Psoas muscle (tissue), 7 donors: ENCODE measurements at regions not wholly inside any gene's neighbourhood (a gene's known extent, or its start where the extent isn't known, plus 50 kb on each side); places are given as distances from the start of the nearest gene placed in this dataset.

Experiments
- ATAC-seq, 4 donors: fragments of 200-7000 bp; cut with Tn5 transposase; one replicate each; pipeline ENCODE4 v1.9.1; 2020; ENCODE audit warnings: moderate library complexity in 3 of 4, mild to moderate bottlenecking in 2 of 4
- DNase-seq, 2 donors: peaks; one replicate each; pipeline ENCODE4 v3.0.0-alpha.2; 2020
- H3K27ac ChIP-seq: fragments of 200-600 bp; one replicate; pipeline ENCODE4 v1.8.0; 2022
- H3K27me3 ChIP-seq, 3 donors: fragments of 200-600 bp in 1 of 3; one replicate each; pipeline versions ENCODE4 v1.6.1 to v1.8.0; 2013 to 2022; ENCODE audit warnings: low read length in 2 of 3, mild to moderate bottlenecking in 2 of 3, moderate library complexity in 1 of 3; ENCODE audit not compliant: insufficient read depth in 3 of 3
- H3K36me3 ChIP-seq, 2 donors: fragments of 200-600 bp in 1 of 2; one replicate each; pipeline versions ENCODE4 v1.6.1 to v1.8.0; 2013 to 2022; ENCODE audit warnings: low read depth in 1 of 2, mild to moderate bottlenecking in 1 of 2, moderate library complexity in 1 of 2; ENCODE audit not compliant: insufficient read depth in 1 of 2
- H3K4me1 ChIP-seq: fragments of 200-600 bp; one replicate; pipeline ENCODE4 v1.8.0; 2022
- H3K4me3 ChIP-seq: fragments of 200-600 bp; one replicate; pipeline ENCODE4 v1.8.0; 2022; ENCODE audit warnings: mild to moderate bottlenecking
- H3K9me3 ChIP-seq: fragments of 200-600 bp; one replicate; pipeline ENCODE4 v1.8.0; 2022
- WGBS, 3 donors: extraction: QIAGEN DNeasy Blood & Tissue Kit; methylation state at CpG; one replicate each; pipeline versions ENCODE4 v1.1.6 to v1.1.7; 2013; 5-methylcytosine and 5-hydroxymethylcytosine counted together
- intact Hi-C, 2 donors: fragments of 100-400 bp; cut with DNase I; formaldehyde crosslinking; loops; one replicate each; pipeline versions ENCODE4 v1.11.0 to v1.14.2; 2022
- TF ChIP-seq, protein P1 (sequence below): fragments of 200-600 bp; IDR thresholded peaks from one replicate; pipeline ENCODE4 v1.8.0; 2022; ENCODE audit warnings: antibody characterized with exemption
- donor health status: healthy with polysubstance abuse.
- donor health status: DM: no; HTN: no; CAD: no; lungs with moderate emphysema.
- donor health status: Bipolar disorder and iron deficiency.
- donor health status: healthy.
- donor health status: DM: yes; HTN: yes; CAD: no.
- donor health status: DM: no; HTN: no; CAD: no.
- donor health status: DM: yes; HTN: yes; CAD: no.

DNA sequence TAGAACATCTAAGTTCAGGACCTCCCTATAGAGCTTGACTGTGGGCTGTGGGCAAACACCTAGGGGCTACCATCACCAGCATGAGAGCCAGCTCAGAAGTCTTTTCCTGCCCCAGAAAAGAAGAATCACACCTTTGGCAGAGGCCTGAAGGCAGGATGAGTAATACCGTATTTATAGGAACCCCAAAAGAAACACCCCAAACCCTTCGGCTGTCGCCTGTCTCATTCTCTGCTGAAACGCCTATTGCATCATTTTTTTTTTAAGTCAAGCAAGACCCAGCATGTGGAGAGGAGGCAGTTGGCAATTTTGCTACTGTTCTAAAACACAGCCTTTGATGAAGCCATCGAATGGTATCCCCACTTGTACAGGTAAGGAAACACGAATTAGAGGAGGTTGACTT lies 436.4 kb downstream of the TFAP2A start:
- no peak for DNase-seq
- no peak overlapping the region for H3K27ac ChIP-seq
- intact Hi-C loops, result no loop called here
- no peaks in the 10 kb centered on the region for H3K4me1 ChIP-seq
- no peak for ATAC-seq
- no peaks in the 10 kb centered on the region for H3K27me3 ChIP-seq
- TF ChIP-seq, protein P1, sequence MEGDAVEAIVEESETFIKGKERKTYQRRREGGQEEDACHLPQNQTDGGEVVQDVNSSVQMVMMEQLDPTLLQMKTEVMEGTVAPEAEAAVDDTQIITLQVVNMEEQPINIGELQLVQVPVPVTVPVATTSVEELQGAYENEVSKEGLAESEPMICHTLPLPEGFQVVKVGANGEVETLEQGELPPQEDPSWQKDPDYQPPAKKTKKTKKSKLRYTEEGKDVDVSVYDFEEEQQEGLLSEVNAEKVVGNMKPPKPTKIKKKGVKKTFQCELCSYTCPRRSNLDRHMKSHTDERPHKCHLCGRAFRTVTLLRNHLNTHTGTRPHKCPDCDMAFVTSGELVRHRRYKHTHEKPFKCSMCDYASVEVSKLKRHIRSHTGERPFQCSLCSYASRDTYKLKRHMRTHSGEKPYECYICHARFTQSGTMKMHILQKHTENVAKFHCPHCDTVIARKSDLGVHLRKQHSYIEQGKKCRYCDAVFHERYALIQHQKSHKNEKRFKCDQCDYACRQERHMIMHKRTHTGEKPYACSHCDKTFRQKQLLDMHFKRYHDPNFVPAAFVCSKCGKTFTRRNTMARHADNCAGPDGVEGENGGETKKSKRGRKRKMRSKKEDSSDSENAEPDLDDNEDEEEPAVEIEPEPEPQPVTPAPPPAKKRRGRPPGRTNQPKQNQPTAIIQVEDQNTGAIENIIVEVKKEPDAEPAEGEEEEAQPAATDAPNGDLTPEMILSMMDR, result no peak
- no peak overlapping the region for H3K4me3 ChIP-seq
- 85 to 88% (median 86%) methylated on average over 6 of the region's 6 CpGs for WGBS, 3 donors
- no peaks in the 10 kb centered on the region for H3K36me3 ChIP-seq
- no peaks in the 10 kb centered on the region for H3K9me3 ChIP-seq

DNA sequence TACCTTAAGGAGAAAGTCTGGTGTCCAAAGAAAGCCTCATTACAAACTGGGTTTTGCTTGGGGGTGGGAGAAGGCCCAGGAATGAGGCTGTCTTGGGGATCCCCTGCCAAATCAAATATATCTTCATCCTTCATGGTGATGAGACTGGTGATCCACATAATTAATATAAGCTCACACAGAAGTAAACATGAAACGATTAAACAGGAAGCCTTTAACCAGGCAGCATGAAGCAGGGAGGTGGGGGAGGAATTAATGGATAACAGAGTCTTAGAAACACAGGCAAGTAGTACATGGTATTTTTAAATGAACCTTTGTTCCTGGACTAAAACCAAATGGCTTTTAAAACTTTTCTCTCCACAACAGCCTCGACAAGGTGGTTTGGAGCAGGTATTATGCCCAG lies 437.5 kb downstream of the TFAP2A start:
- H3K27me3 ChIP-seq, result no peaks in the 10 kb centered on the region
- no peak overlapping the region for H3K27ac ChIP-seq
- H3K4me1 ChIP-seq, result no peaks in the 10 kb centered on the region
- no peak overlapping the region for H3K4me3 ChIP-seq
- 30 to 38% (median 32%) methylated on average over 2 of the region's 2 CpGs for WGBS, 3 donors
- intact Hi-C loops, result no loop called here
- no peaks in the 10 kb centered on the region for H3K36me3 ChIP-seq
- ATAC-seq (no peak), DNase-seq (no peak)
- H3K9me3 ChIP-seq, result no peaks in the 10 kb centered on the region
- TF ChIP-seq, protein P1, result no peak

DNA sequence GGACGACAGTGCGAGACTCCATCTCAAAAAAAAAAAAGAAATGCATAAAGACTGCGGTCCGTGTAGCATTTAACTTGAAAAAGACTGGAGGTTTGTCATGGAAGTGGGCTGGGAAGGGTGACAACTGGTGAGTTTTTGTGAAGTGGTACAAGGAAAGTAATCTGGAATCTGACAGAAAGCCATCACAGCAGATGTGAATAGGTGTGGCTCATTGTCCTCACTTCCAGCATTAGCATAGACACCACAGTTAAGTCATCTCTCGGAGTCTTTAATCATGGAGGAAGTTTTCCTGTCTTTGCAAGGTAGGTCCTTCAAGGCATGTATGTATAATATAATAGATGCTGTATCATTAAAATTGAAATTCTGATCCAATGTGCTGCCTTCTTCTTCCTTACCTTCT lies 453.2 kb downstream of the TFAP2A start:
- intact Hi-C loops, result no loop called here
- 69 to 82% (median 74%) methylated on average over 5 of the region's 5 CpGs for WGBS, 3 donors

DNA sequence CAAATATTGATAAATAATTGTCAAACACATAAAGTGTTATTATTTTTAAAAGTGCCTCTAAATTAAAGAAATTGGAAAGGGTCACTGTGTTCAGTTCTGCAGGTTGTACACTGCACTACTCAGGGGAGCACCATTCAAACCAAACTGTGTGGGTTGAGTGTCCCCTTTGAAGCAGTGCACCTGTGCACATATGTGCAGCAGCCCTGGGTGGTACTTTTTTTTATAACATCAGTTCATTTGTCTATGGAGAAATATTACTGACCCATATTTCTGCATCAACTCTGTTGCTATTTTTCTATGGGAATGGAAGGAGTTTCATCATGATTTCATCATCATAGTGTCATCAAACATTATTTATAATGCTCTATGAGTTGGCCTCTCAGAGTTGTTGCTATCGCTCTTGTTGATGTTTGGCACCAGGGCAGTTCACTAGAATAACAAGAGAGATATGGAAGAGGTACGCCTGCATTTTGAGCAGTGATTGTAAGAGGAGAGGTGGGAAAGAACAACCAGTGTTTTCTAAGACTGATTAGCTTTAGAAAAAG lies 457.6 kb downstream of the TFAP2A start:
- TF ChIP-seq, protein P1, result no peak
- ATAC-seq (no peak), DNase-seq (no peak)
- Histone ChIP-seq H3K9me3 (no peaks in the 10 kb centered on the region), H3K4me3 (no peak overlapping the region), H3K36me3 (no peaks in the 10 kb centered on the region), H3K4me1 (no peaks in the 10 kb centered on the region), H3K27ac (no peak overlapping the region), H3K27me3 (no peaks in the 10 kb centered on the region)
- 85 to 93% (median 89%) methylated on average over 2 of the region's 2 CpGs for WGBS, 3 donors
- intact Hi-C loops, result no loop called here

More for the DNA sequence above, 453.2 kb downstream of the TFAP2A start:
- no peaks in the 10 kb centered on the region for H3K27me3 ChIP-seq
- H3K27ac ChIP-seq, result no peak overlapping the region
- no peaks in the 10 kb centered on the region for H3K4me1 ChIP-seq
- H3K4me3 ChIP-seq, result no peak overlapping the region
- ATAC-seq, result no peak
- H3K9me3 ChIP-seq, result no peaks in the 10 kb centered on the region
- DNase-seq, result no peak
- no peaks in the 10 kb centered on the region for H3K36me3 ChIP-seq
- TF ChIP-seq, protein P1, result no peak

DNA sequence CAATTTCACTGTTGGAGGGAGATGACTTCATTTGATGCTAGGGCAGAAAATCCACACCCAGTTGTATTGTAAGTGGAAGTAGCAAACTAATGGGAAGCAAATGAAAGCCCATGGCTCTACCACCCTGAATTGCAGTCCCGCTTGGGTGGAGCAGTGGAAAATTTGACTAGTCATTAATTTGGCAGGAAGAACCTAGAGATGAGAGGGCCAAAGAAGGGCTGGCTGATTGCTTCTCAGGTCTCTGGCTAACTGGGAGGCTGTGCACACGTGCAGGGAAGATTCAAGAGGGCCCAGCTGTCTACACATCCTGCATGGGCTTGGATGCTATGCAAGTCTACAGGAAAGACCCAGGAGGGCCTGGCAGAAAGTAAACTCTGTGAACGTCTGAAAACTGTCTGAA lies 466.2 kb downstream of the TFAP2A start:
- H3K4me1 ChIP-seq, result no peaks in the 10 kb centered on the region
- no peak overlapping the region for H3K4me3 ChIP-seq
- ATAC-seq (no peak), DNase-seq (no peak)
- WGBS, 3 donors, result 9 to 17% (median 12%) methylated on average over 3 of the region's 3 CpGs
- intact Hi-C loops, result no loop called here
- no peaks in the 10 kb centered on the region for H3K36me3 ChIP-seq
- H3K9me3 ChIP-seq, result no peaks in the 10 kb centered on the region
- no peak overlapping the region for H3K27ac ChIP-seq
- TF ChIP-seq, protein P1, result no peak
- no peaks in the 10 kb centered on the region for H3K27me3 ChIP-seq
